Stimulated activated CD4-positive, alpha-beta T cell treated with anti-CD3 and anti-CD28 coated beads, TNF-alpha, amount 100 ng/mL, for 24 hours (primary cell): ENCODE measurements at regions not wholly inside any gene's neighbourhood (a gene's known extent, or its start where the extent isn't known, plus 50 kb on each side); places are given as distances from the start of the nearest gene placed in this dataset.
A peak's percentile ranks its signal among the peaks of the same experiment; 100 is the strongest.

Source experiments
- DNase-seq, 3 experiments: peaks; one replicate each; pipeline ENCODE4 v3.0.0-alpha.2; 2020; ENCODE audit warnings: low read depth in 3 of 3

DNA sequence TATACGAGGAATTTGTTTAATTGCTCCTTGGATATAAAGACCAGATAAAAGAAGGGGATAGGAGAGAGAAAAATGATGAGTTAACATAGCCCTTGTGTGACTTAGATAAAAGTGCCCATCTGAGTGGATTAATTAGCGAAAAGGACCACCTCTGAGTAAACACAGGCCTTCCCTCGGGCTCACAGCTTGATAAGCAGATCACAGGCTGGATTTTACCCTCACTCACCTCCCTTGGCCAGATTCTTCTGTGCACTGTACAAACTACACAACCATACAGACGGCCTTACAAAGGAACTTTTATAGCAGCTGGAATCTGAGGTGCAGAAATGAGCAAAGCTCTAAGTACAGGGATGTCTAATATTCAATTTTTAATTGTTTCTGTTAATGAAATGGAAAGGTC lies 112.4 kb upstream of the STT3B start:
- DNase-seq = no peak

DNA sequence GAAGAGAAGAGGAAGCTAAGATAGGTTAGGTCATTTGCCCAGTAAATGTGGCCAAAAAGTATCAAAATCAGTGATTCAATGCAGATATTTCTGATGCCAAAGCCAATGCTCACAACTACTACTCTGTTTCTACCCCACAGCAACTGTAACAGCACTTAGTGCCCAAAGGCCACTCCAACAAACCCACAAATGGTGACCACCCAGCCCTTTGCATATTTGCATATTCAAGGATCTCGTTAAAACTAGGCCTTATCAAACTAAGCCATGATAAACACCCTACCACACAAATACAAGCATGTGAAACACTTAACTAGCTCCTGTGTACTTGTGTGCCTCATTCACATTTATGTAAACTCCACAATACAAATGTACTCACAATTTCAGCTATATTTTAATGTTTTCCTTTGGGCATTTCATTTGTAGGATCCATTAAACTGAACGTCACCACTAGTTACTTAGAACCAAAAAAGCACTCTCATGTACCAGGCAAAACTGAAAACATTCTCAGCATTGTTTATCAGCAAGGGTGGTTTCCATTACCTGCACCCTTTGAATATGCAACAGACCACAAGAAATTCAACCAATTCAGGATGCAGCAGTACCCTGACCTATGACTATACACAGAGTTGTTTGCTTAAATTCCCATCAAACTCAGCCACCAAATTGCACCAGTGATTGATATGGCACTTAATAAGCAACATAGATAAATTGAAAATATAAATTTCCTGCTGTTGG lies 111.2 kb upstream of the STT3B start:
- DNase-seq = no peak

DNA sequence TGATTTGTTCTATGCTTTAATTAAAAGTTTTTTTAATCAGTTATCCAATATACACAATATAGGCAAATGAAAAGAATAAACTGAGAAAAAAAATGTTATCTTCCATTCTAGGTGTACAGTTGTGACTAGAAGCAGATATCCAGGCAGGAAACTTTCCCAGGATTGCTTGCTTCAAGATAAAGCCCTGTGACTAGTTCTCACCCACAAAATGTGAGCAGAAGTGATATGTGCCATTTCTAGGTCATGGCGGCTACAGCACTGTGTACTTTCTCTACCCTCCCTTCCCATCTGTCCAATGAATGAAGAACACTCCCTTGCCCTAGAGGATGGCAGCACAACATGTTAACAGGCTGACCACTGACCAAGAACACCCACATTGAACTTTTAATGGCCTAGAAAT lies 110.5 kb upstream of the STT3B start:
- no peak for DNase-seq

DNA sequence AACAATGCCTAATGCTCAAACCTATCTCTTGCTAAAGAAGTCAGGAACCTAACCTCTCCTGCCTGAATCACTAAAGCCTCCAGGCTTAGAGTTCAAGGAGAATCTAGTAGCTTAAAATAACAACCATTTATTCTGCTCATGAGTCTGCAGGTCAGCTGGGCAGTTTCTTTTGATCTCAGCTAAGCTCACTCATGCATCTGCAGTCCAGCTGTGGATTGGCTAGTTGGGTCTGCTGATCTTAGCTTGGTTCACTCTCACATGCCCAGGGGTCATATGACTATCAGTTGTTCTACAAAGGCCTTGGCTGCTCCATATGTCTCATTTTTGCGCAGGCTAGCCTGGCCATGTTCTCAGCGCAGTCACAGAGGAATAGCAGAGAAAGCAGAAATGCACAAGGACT lies 109.2 kb upstream of the STT3B start:
- no peak for DNase-seq

DNA sequence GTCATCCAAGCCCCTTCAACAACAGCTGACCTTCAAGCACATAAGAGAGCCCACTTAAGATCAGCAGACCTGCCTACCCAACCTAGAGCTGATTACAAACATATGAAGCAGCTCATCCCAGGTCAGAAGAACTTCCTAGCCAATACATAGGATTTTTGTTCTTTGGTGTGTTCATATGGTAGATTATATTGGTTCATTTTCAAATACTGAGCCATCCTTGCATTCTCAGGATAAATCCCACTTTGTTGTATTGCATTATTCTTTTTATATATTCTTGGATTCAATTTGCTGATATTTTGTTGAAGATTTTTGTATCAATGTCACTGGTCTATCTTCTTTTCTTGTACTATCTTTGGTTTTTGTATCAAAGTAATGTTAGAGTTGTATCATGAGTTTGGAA lies 107.3 kb upstream of the STT3B start:
- DNase-seq = no peak

DNA sequence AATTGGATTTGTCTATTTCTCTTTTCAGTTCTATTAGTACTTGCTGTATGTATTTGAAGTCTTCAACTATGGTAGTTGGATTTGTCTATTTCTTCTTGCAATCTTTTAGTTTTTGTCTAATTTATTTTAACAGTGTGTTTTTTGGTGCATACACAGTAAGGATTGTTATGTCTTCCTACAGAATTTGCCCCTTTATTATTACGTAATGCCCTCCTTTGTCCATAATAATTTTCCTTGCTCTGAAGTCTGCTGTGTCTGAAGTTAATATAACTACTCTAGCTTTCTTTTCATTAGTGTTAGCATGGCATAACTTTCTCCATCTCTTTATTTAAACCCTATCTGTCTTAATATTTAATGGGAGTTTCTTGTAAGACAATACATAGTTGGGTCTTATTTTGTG lies 105.1 kb upstream of the STT3B start:
- DNase-seq = no peak

DNA sequence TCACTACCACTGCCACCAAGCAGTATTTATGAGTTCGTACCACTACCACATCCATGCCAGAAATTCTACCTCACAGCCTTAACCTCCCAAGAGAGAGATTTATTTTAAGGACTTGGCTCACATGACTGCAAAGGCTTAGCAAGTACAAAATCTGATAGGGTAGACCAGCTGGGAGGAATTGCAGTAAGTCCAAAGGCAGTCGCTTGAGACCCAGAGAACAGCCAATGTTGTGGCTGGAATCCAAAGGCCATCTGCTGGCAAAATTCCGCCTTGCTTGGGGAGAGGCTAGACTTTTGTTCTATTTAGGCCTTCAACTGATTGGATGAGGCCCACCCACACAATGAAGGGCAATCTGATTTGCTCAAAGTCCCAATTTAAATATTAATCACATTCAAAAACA lies 101.4 kb upstream of the STT3B start:
- no peak for DNase-seq

DNA sequence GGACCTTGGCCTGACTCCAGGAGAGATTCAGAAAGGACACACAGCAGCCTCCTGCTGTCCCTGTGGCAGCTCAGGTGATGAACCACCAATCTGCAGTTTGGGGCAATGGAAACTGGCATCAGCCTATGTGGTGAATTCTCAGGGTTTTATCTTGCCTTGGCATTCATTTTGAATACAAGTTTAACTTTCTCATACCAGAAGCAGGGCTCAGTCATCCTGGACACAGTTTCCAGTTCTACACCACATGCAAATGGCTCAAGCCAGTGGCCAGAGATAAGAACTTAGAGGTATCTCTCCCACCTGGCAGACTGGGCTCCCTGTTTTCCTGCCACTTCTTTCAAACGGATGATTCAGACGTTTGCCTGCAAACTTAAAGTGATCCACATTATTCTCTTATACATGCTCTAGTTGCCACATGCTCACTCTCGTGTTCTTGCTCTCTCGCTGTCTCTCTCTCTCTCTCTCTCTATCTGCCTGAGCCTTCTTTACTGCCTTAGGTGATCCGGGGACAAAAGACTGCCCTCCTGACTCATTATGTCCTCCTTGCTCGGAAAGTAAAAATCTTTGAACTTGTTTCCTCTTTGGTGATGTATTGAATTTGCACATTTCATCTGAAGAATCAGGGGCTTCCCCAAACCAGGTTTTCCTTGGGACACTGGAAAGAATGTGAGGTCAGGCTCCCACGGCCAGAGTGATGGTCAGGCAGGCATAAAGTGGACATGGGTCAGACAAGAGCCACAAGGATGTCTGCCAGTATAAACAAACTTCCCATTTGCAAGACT lies 99.6 kb upstream of the STT3B start:
- no peak for DNase-seq

DNA sequence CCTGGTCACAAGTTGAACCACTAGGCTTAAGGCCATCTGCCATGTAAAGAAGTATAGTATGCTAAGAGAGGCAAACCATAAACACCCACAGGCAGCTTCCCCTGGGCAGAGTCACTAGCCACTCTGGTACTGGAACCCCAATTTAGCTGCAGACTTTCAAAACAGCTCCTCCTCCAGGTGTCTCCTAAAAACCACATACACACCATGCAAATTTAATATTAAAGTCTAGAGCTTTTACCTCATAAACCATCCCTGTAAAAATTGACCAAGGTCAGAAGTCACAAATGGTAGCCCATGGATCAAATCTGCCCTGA lies 99.1 kb upstream of the STT3B start:
- DNase-seq = no peak

DNA sequence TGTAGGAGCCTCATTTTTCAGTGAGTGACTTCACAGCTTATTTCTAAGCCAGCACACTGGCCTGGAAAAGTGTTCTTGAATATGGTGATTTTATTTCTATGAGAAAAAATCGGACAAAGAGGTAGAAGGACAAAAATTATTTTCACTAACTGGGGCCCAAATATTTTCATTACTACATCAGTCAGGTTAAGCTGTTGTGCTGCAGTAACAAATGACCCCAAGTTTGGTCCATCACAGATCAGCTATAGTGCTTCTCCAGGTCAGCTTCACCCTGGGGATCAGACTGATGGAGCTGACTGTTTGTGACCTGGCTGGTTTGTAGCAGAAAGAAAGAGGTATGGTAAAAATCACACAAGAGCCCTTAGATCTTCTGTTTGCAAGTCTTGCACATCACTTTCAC lies 97.9 kb upstream of the STT3B start:
- DNase-seq = no peak

DNA sequence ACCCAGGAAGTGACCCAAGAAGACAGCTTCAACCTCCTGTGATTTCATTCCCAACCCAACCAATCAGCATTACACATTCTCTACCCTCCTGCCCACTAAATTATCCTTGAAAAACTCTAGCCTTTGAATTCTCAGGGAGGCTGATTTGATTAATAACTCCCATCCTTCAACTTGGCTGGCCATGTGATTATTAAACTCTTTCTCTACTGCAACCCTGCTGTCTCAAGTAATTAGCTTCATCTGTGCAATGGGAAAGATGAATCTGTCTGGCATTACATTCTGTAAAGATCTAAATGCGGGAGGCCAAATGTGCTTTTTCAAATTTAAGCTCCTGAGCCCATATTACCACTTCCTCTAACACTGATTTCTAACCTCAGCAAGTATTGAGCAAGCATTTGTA lies 95.9 kb upstream of the STT3B start:
- DNase-seq = no peak

DNA sequence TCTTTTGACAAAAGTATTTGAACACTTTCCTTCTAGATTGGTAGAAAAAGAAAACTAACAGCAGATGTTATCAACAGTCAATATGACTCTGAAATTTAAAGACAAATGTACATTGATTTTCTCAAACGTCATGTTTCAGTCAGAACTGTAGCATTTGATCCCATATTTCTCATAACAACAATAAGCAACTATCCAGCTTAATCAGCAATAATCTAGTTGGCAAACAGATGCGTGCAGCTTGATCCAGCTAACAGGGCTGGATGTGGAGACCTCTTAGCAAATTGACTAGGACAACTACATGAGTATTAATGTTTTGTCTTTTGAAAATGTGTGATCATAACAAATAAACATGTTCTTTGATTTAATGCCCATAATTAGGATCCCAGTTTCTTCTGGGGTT lies 94.0 kb upstream of the STT3B start:
- DNase-seq = no peak

DNA sequence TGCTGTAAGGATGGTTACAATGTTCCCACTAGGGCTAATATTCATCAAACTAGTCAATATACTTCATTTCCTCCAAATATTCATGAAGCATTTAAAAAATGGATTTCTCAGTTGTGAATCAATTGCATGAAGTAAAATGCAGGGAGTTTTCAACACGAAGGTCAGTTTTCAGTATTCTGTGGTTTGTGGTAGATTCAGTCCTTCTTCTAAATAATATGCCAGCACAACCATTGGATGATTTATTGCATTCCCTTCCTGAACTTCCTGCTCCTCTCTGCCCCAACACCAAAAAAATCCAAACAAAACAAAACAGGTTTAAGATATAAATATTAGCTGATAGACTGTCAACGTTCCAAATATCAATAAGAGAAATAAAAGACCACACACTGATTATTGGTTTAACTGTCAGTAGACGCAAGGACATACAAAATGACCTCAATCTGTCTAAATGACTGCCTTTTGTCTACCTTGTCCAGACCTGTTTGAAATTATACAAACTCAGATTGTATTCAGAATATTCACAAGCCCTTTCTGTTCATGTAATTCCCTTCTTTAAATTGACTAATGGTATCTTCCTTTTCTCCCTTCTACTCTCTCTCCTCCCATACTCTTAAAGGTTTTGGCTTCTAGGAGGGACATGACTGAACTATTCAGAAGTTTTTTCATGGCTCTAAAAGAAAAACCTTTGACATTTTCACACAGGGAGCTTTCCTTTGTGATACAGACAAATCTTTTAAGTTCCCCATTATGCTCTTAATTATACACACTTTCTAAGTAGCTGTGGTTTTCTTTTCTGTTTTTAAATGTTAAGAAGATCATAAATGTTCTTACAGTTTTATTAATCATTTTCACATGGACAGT lies 92.6 kb upstream of the STT3B start:
- DNase-seq = no peak

DNA sequence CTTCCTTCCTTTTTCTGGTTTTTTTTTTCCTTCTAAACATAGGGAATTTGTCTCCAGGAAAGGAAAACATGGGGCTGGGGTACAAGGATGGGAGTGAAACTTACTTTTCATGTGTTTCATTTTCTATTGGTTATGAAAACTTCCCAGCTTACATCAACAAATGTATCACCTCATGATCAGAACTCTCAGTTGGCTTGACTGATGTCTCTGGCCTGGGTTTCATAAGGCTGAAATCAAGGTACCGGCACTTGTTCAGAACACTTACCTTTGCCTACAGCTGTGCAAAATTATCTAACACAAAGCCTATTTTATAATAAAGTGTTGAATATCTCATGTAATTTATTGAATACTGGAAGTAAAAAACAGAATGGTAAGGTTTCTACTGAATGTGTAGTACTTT lies 91.8 kb upstream of the STT3B start:
- DNase-seq = no peak

DNA sequence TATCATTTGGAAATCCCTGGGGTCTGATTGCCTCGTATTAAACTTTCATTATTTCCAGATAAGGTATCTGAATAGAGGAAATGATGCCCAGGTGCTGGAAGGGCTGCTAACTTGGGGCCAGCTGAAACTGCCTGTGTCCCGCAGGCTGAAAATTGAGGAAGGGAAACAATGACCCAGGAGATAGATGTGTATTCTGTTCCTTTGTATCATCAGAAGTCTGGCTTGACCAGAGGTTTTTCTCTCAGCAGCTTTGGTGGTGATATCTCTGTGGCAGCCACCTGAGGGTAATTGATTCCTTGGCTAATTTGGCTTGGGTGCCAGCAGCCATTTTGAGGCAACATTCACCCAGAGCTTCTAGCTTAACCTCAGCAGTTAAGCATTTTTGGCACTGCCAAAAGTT lies 90.0 kb upstream of the STT3B start:
- no peak for DNase-seq

DNA sequence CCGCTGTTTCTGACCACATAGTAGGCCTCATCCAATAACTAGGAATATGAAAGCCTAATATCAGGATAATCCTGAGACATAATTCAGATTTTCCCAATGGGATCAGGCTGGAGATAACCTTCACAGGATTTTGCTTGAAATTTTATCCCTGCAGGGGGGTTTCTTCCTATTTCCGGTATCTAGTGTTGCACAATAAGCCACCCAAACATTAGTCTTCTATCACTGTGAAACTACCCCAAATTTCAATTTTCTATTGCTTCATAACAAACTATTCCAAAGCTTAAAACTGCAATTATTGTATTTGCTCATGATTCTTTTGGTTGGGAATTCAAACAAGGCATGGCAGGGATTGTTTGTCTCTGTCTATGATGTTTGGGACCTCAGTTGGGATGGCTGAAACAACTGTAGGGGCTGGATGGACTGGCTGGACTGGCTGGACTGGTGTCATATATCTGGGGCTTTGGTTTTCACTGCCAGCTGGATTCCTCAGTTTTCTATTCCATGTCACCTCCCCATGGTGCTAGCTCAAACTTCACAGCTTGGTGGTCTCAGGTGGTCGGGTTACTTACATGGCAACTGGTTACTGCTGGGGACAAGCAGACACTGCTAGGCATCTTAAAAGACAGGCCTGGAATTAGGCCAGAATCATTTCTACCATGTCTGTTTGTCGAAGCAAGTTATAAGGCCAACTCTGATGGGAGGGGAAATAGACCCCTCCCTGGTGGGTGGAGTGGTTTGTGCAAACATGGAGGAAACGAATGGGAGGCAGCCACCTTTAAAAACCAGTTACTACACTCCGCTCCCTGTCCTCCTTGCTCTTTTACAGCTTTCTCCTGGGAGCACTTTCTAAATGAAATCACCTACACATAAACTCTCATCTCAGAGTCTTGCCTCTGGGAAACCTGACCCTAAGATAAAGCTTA lies 88.2 kb upstream of the STT3B start:
- DNase-seq = no peak

DNA sequence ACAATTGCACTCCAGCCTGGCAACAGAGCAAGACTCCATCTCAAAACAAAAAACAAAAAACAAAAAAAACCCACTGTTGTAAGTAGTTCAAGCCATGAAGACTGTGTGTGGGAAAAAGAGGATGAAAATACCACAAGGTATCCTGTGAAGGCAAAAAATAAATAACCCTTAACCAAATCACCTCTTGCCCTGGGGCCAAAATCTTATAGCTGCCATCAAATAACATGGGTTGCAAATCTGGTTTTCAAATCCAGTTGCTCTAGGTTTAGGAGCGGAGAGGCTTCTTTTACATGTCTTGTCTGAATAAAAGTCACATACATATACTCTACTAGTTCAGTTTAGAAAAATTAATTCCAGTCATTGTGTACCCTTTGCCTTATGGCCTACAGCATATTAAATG lies 87.0 kb upstream of the STT3B start:
- DNase-seq = no peak

DNA sequence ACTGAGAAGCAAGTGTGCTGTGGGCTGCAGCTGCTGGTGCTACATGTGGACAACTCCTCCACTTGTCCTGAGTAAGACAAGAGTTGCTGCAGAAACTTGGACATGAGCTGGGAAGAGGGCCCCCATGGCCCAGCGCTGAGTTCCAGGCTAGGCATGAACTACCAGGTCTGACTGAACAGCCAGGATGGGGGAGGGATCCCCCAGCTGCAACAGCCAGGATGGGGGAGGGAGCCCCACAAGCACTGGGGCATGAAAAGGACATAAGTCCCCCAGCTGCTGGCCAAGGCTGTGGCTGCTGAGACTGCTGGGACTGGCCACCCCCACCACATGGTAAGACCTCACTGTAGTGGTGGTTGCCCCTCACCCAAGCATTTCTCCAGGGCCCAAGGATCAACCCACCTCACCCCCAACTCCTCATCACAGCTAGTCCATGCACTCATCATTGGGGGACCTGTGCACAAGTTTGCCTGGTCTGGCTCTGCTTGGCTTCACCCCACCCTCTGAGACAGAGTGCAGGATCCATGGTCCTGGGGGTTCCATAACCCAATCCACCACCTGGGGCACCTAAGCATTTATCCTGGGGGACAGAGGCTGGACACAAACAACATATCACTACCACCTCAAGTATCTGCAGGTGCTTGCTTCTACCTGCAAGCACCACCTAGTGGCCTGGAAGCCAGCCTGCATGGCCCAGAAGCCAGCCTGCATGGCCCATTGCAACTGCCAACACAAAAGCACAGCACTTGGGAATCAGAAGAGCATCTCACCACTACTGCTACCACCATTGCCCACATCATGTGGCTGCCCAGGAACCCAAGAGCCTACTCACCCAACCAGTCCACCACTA lies 84.5 kb upstream of the STT3B start:
- DNase-seq = peak in 1 of 3 experiments; percentile 14

DNA sequence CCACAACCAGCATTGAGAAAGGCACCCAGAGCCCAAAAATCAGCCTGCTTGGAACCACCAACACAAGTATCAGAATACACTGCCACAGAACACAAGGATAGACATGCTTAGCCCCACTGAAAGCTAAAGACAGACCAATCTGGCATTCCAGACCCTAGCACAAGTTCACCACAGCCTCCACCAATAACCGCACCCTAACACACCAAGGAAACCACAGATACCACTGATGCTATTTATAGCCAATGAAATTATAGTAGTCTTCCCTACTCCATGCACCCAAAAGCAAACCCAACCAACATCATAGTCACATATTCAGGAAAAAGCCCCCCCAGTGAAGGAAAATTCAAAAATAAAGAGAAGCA lies 83.9 kb upstream of the STT3B start:
- DNase-seq = no peak

DNA sequence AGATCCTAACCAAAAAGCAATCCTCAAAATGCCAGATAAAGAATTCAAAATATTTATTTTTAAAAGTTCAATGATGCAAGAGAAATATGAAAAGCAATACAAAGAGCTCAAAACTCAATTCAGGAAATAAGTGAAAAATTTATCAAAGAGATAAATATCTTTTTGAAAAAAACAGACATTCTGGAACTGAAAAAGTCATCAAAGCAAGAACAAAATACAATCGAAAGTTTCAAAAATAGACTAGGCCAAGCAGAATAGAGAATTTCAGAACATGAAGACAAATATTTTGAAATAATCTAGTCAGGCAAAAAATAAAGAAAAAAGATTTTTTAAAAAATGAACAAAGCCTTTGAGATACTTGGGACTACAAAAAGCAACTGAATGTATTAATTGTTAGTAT lies 83.4 kb upstream of the STT3B start:
- DNase-seq = no peak

DNA sequence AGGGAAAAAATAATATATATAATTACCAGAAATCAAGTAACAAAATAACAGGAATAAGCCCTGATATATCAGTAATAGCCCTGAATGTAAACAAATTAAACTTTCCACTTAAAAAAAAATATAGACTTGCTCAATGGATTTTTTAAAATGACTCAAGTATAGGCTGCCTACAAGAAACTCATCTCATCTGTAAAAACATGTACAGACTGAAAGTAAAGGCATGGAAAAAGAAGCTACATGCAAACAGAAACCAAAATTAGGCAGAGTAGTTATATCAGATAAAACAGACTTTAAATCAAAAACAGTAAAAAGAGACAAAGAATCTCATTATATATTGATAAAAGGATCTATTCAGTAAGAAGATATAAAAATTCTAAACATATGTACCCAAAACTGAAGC lies 82.4 kb upstream of the STT3B start:
- no peak for DNase-seq
